ENCODE measurements at regions not wholly inside any gene's neighbourhood (a gene's known extent, or its start where the extent isn't known, plus 50 kb on each side); places are given as distances from the start of the nearest gene placed in this dataset.
"Not testable (repeated sequence)": the region's sequence is repeated elsewhere in the genome, so short reads cannot be mapped to it uniquely, and the experiment has no call there.

DNA sequence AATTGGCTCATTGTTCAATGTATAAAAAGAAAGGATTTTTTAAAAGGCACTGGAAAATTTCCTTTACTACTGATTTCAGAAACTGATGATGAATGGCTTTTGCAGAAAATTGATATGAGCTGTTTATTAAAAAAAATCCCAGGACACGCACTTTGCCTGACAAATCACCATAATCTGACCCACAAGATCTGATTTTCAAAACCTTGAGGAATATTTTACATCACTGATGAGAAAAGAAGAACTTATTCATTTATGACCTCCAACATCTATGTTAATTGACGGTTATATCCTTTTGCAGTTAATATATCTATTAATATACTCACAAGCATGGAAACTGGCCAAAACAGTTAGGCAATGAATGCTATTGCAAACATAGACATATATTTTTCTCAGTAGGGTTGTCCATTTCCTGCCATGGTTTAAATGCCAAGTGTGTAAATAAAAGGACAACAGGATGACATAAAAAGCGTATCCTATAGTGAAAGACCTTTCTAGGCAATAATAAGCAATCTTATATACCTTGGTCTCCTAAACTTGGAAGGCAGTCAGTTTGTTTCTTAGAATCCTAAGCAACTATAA is 109.7 kb upstream of the SLC7A14 start:
- intact Hi-C loops (cut with DNase I) = loop anchor here (10.0 kb wide), 1 partner anchor 281 kb away; the partner anchor contains the start of gene CLDN11
- DNase-seq = no peak

DNA sequence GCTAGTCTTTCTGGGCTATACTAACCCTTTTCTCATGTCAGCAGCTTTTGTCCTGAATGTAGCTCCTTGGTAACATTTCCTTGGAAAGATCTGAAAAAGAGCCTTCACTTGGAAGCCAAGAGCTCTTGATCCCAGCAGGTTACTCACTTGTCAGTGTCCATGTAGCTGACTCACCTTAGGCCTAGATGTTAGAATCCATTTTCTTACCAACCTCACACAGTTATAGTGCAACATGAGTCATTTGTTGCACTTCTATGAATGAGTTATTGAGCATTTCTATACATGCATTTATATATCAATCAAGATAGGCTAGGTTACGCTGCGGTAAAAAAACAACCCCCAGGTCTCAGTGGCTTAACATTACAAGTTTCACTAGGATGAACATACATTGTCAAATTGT is 106.8 kb upstream of the SLC7A14 start:
- intact Hi-C loops (cut with DNase I) = loop anchor here (10.0 kb wide), 1 partner anchor 278 kb away; the partner anchor contains the start of gene CLDN11
- no peak for DNase-seq

- DNase-seq = no peak
- intact Hi-C loops (cut with DNase I) = loop anchor here (10.0 kb wide), 1 partner anchor 276 kb away; the partner anchor contains the start of gene CLDN11
These were observed 104.7 kb upstream of the SLC7A14 start for GRCh38 chr3:170690661-170690981.

- DNase-seq = peak; percentile 59 to 94 (median 83)
- intact Hi-C loops (cut with DNase I) = loop anchor here (10.0 kb wide), 1 partner anchor 275 kb away; the partner anchor contains the start of gene CLDN11
These were observed 104.2 kb upstream of the SLC7A14 start for GRCh38 chr3:170689893-170690660.

- DNase-seq = no peak
- intact Hi-C loops (cut with DNase I) = no loop called here
These were observed 103.5 kb upstream of the SLC7A14 start for GRCh38 chr3:170689296-170689829.

- DNase-seq; intact Hi-C loops (cut with DNase I): not testable (repeated sequence)
These were observed 102.3 kb upstream of the SLC7A14 start for GRCh38 chr3:170688222-170688621.

GRCh38 chr3:170680593-170680992 is 94.7 kb upstream of the SLC7A14 start:
- intact Hi-C loops (cut with DNase I) = no loop called here
- no peak for DNase-seq

- DNase-seq = no peak
- intact Hi-C loops (cut with DNase I) = no loop called here
These were observed 93.3 kb upstream of the SLC7A14 start for GRCh38 chr3:170679190-170679589.

DNA sequence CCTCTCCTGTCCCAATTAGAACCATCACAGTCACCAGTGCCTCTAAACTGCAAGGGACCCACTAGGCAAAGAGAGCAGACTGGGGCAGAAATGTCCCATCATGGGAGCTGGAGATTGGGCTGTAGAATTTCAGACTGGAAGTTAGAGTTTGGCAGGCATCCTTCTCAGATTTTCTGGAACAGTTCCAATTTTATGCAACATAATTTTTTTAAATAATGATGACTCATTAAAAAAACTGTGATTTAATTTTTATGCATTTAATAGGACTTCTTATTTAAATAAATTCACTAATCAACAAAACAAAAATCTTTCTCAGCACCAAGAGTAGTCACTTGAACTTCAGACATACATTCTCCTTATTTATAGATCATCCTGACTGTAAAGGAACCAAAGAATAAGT is 84.6 kb upstream of the SLC7A14 start:
- DNase-seq = no peak
- intact Hi-C loops (cut with DNase I) = no loop called here

- DNase-seq; intact Hi-C loops (cut with DNase I): not testable (repeated sequence)
These were observed 77.1 kb upstream of the SLC7A14 start for GRCh38 chr3:170662986-170663385.

- no peak for DNase-seq
- intact Hi-C loops (cut with DNase I) = no loop called here
These were observed 74.3 kb upstream of the SLC7A14 start for GRCh38 chr3:170660139-170660538.

- DNase-seq = no peak
- intact Hi-C loops (cut with DNase I) = no loop called here
These were observed 71.4 kb upstream of the SLC7A14 start for GRCh38 chr3:170657312-170657711.

GRCh38 chr3:170656284-170656683 is 70.4 kb upstream of the SLC7A14 start:
- no peak for DNase-seq
- intact Hi-C loops (cut with DNase I) = no loop called here

GRCh38 chr3:170653801-170654200 is 67.9 kb upstream of the SLC7A14 start:
- intact Hi-C loops (cut with DNase I) = no loop called here
- no peak for DNase-seq

GRCh38 chr3:170651260-170651845 is 65.5 kb upstream of the SLC7A14 start:
- intact Hi-C loops (cut with DNase I) = no loop called here
- no peak for DNase-seq

DNA sequence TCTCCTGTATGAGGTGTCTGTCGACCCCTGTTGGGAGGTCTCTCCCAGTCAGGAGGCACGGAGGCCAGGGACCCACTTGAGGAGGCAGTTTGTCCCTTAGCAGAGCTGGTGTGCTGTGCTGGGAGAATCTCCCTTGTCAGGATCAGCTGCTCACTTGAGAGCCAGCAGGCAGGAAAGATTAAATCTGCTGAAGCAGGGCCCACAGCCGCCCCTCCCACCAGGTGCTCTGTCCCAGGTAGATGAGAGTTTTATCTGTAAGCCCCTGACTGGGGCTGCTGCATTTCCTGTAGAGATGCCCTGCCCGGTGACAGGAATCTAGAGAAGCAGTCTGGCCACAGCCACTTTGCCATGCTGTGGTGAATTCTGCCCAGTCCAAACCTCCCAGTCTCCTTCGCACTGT is 64.7 kb upstream of the SLC7A14 start:
- DNase-seq; intact Hi-C loops (cut with DNase I): not testable (repeated sequence)

DNA sequence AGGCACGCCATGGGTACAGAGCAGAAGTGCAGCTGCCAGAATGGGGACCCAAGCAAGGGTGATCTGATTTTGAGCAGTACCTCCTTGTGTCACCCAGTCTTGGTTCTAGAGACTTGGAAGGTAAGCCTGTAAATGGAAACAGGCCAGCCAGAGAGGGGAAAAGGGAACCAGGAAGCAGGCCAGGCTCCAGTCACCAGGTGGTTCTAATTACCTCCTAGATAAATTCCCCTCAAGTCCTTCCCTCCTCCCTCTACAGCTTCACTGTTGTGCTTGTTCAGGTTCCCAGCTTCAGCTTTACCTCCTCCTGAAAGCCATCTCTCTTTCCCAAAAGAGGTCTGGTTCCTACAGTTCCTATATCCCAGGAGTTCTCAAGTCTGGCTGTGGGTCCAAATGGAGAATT is 58.8 kb upstream of the SLC7A14 start:
- no peak for DNase-seq

GRCh38 chr3:170643831-170644230 is 58.0 kb upstream of the SLC7A14 start:
- no peak for DNase-seq
- intact Hi-C loops (cut with DNase I) = no loop called here

More for the DNA sequence above, 58.8 kb upstream of the SLC7A14 start:
- intact Hi-C loops (cut with DNase I) = no loop called here

- intact Hi-C loops (cut with DNase I) = no loop called here
- peak; percentile 35 to 91 (median 78) for DNase-seq
These were observed 57.2 kb upstream of the SLC7A14 start for GRCh38 chr3:170642882-170643601.
